ENCODE measurements at regions not wholly inside any gene's neighbourhood (a gene's known extent, or its start where the extent isn't known, plus 50 kb on each side); places are given as distances from the start of the nearest gene placed in this dataset.

GRCh38 chr7:28246921-28247461 lies 66.4 kb upstream of the JAZF1 start:
- TF ChIP-seq, protein P1, sequence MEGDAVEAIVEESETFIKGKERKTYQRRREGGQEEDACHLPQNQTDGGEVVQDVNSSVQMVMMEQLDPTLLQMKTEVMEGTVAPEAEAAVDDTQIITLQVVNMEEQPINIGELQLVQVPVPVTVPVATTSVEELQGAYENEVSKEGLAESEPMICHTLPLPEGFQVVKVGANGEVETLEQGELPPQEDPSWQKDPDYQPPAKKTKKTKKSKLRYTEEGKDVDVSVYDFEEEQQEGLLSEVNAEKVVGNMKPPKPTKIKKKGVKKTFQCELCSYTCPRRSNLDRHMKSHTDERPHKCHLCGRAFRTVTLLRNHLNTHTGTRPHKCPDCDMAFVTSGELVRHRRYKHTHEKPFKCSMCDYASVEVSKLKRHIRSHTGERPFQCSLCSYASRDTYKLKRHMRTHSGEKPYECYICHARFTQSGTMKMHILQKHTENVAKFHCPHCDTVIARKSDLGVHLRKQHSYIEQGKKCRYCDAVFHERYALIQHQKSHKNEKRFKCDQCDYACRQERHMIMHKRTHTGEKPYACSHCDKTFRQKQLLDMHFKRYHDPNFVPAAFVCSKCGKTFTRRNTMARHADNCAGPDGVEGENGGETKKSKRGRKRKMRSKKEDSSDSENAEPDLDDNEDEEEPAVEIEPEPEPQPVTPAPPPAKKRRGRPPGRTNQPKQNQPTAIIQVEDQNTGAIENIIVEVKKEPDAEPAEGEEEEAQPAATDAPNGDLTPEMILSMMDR (IDR thresholded peaks at IDR 0.05; ENCODE audit: insufficient read depth, low read depth, low read length) = no peak
- peak; percentile 23 for DNase-seq (ENCODE audit: low read depth)
- H3K4me3 ChIP-seq (ENCODE audit: low read depth, low read length) = no peak overlapping the region

GRCh38 chr7:28258240-28258639 lies 77.6 kb upstream of the JAZF1 start:
- TF ChIP-seq, protein P1 (IDR thresholded peaks at IDR 0.05; ENCODE audit: insufficient read depth, low read depth, low read length) = no peak
- DNase-seq (ENCODE audit: low read depth) = no peak
- no peak overlapping the region for H3K4me3 ChIP-seq (ENCODE audit: low read depth, low read length)

DNA sequence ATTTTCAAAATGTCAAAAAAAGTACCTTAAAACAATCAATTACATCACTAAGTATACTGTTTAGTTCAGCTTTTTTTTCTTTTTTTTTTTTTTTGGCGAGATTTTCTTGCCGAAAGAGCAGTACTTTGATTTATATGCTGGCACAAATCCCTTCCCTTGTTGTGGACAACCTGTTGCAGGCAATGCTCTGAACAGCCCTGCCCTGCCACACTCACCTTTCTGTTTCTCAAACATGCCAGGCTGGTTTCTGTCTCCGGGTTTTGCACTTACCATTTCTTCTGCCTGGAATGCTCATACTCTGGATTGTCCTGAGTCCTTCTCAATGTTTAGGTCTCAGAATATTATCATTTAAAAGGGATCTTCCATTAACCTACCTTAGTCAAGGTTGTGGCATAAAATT lies 80.4 kb upstream of the JAZF1 start:
- DNase-seq (ENCODE audit: low read depth) = no peak
- no peak overlapping the region for H3K4me3 ChIP-seq (ENCODE audit: low read depth, low read length)
- TF ChIP-seq, protein P1 (IDR thresholded peaks at IDR 0.05; ENCODE audit: insufficient read depth, low read depth, low read length) = no peak

GRCh38 chr7:28263622-28264271 lies 83.2 kb upstream of the JAZF1 start:
- DNase-seq (ENCODE audit: low read depth) = no peak
- H3K4me3 ChIP-seq (ENCODE audit: low read depth, low read length) = no peak overlapping the region
- TF ChIP-seq, protein P1 (IDR thresholded peaks at IDR 0.05; ENCODE audit: insufficient read depth, low read depth, low read length) = no peak

DNA sequence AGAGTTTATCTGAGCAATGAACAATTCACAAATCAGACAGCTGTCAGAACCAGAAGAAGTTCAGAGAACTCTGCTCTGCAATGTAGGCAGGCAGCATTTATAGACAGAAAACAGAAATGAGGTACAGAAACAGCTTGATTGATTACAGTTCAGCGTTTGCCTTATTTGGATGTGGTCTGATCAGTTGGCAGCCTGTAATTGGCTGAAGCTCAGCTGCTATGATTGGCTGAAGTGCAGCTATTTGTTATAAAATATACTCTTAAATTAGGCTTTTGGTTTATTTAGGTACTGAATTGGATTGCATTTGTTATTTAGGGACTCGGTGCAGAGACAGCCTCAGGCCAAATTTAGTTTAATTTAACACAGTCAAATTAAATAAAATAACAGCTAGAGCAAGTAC lies 85.8 kb upstream of the JAZF1 start:
- H3K4me3 ChIP-seq (ENCODE audit: low read depth, low read length) = no peak overlapping the region
- TF ChIP-seq, protein P1 (IDR thresholded peaks at IDR 0.05; ENCODE audit: insufficient read depth, low read depth, low read length) = no peak
- no peak for DNase-seq (ENCODE audit: low read depth)

GRCh38 chr7:28267012-28267411 lies 86.4 kb upstream of the JAZF1 start:
- TF ChIP-seq, protein P1 (IDR thresholded peaks at IDR 0.05; ENCODE audit: insufficient read depth, low read depth, low read length) = no peak
- no peak overlapping the region for H3K4me3 ChIP-seq (ENCODE audit: low read depth, low read length)
- DNase-seq (ENCODE audit: low read depth) = no peak
